ENCODE measurements at regions not wholly inside any gene's neighbourhood (a gene's known extent, or its start where the extent isn't known, plus 50 kb on each side); places are given as distances from the start of the nearest gene placed in this dataset.

DNA sequence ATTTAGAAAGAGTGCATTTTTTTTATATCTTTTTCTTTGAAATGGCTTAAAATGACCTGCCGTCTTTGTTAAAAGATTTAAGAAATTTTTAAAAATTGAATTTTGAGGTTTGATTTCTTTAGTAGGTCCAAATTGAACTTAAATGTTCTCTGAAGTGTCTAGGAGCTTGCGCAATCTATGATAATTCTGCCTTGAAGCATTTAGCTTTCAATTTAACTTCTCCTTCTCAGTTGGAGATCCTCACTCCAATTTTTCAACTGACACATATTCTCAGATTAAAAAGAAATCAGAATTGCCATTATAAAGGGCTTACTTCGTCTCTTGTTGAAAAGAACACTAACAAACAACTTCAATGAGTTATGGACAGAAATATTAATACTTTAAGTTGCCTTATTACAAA lies 273.5 kb downstream of the TMA16 start:
- no peak overlapping the region for H4K91ac ChIP-seq (ENCODE audit: insufficient read length, low read depth, low read length)

More for the DNA sequence above, 273.5 kb downstream of the TMA16 start:
- no peak overlapping the region for H2BK15ac ChIP-seq (ENCODE audit: low read depth, low read length)
- H2BK120ac ChIP-seq (ENCODE audit: low read depth, low read length, poor library complexity, severe bottlenecking): no peak overlapping the region
- no peak overlapping the region for H3K9ac ChIP-seq (ENCODE audit: extremely low read depth, insufficient read length, low read length)
- H3K14ac ChIP-seq (ENCODE audit: insufficient read depth, low read length): no peak overlapping the region
- H2AK5ac ChIP-seq (ENCODE audit: insufficient read length, low read length): no peak overlapping the region
- Mint-ChIP-seq H3K4me3 (no peak overlapping the region), H3K9me3 (no peaks in the 10 kb centered on the region), H3K36me3 (ENCODE audit: insufficient read depth in 1 of 3, low read depth in 3 of 3) (no peaks in the 10 kb centered on the region), H3K4me1 (peaks cover 0 to 5% of the 10 kb centered on the region in 2 experiments; a peak in 1 of 4 replicates), H3K27ac (no peak overlapping the region), H3K27me3 (ENCODE audit: low read depth) (no peaks in the 10 kb centered on the region)
- no peaks in the 10 kb centered on the region for H3K4me1 ChIP-seq (ENCODE audit: insufficient read depth, low read length)
- H2BK5ac ChIP-seq (ENCODE audit: insufficient read length, low read length): no peak overlapping the region
- no peaks in the 10 kb centered on the region for H3K79me2 ChIP-seq (ENCODE audit: insufficient read depth, low read length)
- no peak overlapping the region for H3K23ac ChIP-seq (ENCODE audit: insufficient read length, low read depth, low read length)
- WGBS (ENCODE audit: extremely low coverage, insufficient read length, low lambda C conversion rate): 100% methylated on average over 1 of the region's 3 CpGs
- H3K27me3 ChIP-seq (ENCODE audit: insufficient read depth, low read length): no peaks in the 10 kb centered on the region
- no peaks in the 10 kb centered on the region for H4K20me1 ChIP-seq (ENCODE audit: control insufficient read depth, insufficient read depth, insufficient read length)
- no peak overlapping the region for H2AFZ ChIP-seq (ENCODE audit: low read length)
- no peak for TF ChIP-seq CTCF (conservative IDR thresholded peaks at IDR 0.05)
- H4K5ac ChIP-seq (ENCODE audit: insufficient read length, low read depth, low read length): no peak overlapping the region
- no peak overlapping the region for H2BK20ac ChIP-seq (ENCODE audit: low read depth, low read length, poor library complexity, severe bottlenecking)
- no peak overlapping the region for H3K18ac ChIP-seq (ENCODE audit: insufficient read length, low read depth, low read length)
- no peak overlapping the region for H2BK12ac ChIP-seq (ENCODE audit: insufficient read length, low read depth, low read length)
- no peak for DNase-seq
- no peaks in the 10 kb centered on the region for H3K79me1 ChIP-seq (ENCODE audit: insufficient read depth, low read depth, low read length, poor library complexity, severe bottlenecking)
- H3K9me3 ChIP-seq (ENCODE audit: control insufficient read depth, low read depth, low read length): no peaks in the 10 kb centered on the region
- H3K4ac ChIP-seq (ENCODE audit: low read depth, low read length): no peak overlapping the region
- H3K56ac ChIP-seq (ENCODE audit: insufficient read length, low read depth, low read length): no peak overlapping the region
- H3K4me2 ChIP-seq (ENCODE audit: insufficient read depth, insufficient read length, low read length): no peak overlapping the region
- H3K23me2 ChIP-seq (ENCODE audit: insufficient read length, low read depth, low read length, poor library complexity, severe bottlenecking): no peaks in the 10 kb centered on the region
- no peak overlapping the region for H3T11ph ChIP-seq (ENCODE audit: low read length)
- no peak overlapping the region for H3K27ac ChIP-seq (ENCODE audit: insufficient read length, low read depth, low read length)
- no peak overlapping the region for H4K8ac ChIP-seq (replicated peaks; ENCODE audit: insufficient read length, low read depth, low read length)
